Mucosa of descending colon (tissue), 3 donors: ENCODE measurements at regions not wholly inside any gene's neighbourhood (a gene's known extent, or its start where the extent isn't known, plus 50 kb on each side); places are given as distances from the start of the nearest gene placed in this dataset.
"Not testable (repeated sequence)": the region's sequence is repeated elsewhere in the genome, so short reads cannot be mapped to it uniquely, and the experiment has no call there.

Source experiments
- ATAC-seq: fragments of 200-7000 bp; cut with Tn5 transposase; one replicate; pipeline ENCODE4 v1.9.1; 2020; ENCODE audit warnings: mild to moderate bottlenecking, moderate library complexity
- DNase-seq, 3 donors: peaks; one replicate each; pipeline ENCODE4 v3.0.0-alpha.2; 2020
- H3K36me3 ChIP-seq: fragments of 200-600 bp; one replicate; pipeline ENCODE4 v1.8.0; 2021; ENCODE audit warnings: low read depth, mild to moderate bottlenecking
- H3K4me1 ChIP-seq: fragments of 200-600 bp; one replicate; pipeline ENCODE4 v1.8.0; 2021; ENCODE audit warnings: low read depth, mild to moderate bottlenecking
- H3K4me3 ChIP-seq: fragments of 200-600 bp; one replicate; pipeline ENCODE4 v1.8.0; 2021; ENCODE audit warnings: mild to moderate bottlenecking
- H3K9me3 ChIP-seq: fragments of 200-600 bp; one replicate; pipeline ENCODE4 v1.8.0; 2021; ENCODE audit warnings: mild to moderate bottlenecking
- intact Hi-C, 2 donors: fragments of 100-400 bp; cut with DNase I in 1 of 2; cut with micrococcal nuclease in 1 of 2; formaldehyde crosslinking; loops; one replicate each; pipeline versions ENCODE4 v1.11.0 to v1.11.1; 2022; cut with DNase I, micrococcal nuclease
- TF ChIP-seq, protein P1 (sequence below): fragments of 200-600 bp; IDR thresholded peaks from one replicate; pipeline ENCODE4 v1.8.0; 2022; ENCODE audit warnings: antibody characterized with exemption, mild to moderate bottlenecking
- donor health status: DM: no; HTN: no; CAD: no; lungs with moderate emphysema.
- donor health status: DM: no; HTN: no; CAD: no.
- donor health status: DM: no; HTN: yes; CAD: no.

DNA sequence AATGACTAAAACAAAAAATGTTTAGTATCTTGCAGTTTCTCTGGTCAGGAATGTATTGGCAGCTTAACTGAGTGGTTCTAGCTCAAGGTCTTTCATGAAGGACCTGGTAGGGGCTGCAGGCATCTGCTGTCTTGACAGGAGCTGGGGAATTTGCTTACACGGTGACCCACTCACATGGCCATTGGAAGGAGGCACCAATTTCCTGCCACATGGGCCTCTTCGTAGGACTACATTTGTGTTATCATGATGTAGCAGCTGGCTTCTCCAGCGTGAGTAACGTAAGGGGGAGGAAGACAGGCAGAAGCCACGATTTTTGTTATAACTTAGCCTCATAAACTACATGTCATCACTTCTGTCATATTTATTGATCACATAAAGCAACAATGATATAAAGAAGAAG lies 376.3 kb downstream of the AMY1C start:
- Histone ChIP-seq H3K36me3 (no peaks in the 10 kb centered on the region), H3K9me3 (no peaks in the 10 kb centered on the region), H3K4me3 (no peak overlapping the region), H3K4me1 (no peaks in the 10 kb centered on the region)
- ATAC-seq (no peak), DNase-seq (no peak)
- intact Hi-C loops, result no loop called here
- TF ChIP-seq, protein P1, sequence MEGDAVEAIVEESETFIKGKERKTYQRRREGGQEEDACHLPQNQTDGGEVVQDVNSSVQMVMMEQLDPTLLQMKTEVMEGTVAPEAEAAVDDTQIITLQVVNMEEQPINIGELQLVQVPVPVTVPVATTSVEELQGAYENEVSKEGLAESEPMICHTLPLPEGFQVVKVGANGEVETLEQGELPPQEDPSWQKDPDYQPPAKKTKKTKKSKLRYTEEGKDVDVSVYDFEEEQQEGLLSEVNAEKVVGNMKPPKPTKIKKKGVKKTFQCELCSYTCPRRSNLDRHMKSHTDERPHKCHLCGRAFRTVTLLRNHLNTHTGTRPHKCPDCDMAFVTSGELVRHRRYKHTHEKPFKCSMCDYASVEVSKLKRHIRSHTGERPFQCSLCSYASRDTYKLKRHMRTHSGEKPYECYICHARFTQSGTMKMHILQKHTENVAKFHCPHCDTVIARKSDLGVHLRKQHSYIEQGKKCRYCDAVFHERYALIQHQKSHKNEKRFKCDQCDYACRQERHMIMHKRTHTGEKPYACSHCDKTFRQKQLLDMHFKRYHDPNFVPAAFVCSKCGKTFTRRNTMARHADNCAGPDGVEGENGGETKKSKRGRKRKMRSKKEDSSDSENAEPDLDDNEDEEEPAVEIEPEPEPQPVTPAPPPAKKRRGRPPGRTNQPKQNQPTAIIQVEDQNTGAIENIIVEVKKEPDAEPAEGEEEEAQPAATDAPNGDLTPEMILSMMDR, result no peak

DNA sequence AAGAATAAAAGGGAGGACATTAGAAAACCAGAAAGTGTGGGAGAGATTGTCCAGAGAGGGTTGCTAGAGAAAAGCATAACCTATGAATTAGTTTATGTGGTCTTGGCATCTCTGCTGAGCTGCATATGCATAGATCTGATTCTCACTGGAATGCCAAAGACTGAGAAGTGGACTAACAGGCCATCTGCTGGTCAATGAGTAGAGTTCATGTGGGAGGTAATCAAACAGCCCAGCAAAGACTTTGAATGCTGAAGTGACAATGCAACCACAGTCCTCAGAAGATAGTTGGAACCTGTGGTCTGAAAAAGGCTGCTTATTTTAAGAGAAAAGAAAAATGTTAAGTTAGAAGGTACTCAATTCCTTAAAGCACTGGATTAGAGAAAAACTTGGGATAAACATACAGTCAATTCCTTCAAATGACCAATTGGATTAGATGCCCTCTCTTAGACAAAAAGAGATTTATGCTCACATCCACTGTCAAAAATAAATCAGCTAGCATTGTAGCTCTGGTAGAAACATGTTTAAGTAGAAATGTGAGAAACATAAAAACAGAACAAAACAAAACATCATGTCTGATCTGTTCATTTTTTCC lies 382.8 kb downstream of the AMY1C start:
- intact Hi-C loops, result no loop called here
- Histone ChIP-seq H3K9me3 (no peaks in the 10 kb centered on the region), H3K36me3 (no peaks in the 10 kb centered on the region), H3K4me3 (no peak overlapping the region), H3K4me1 (no peaks in the 10 kb centered on the region)
- DNase-seq (peak in 1 of 3 donors; percentile 9), ATAC-seq (peak; percentile 40)
- TF ChIP-seq, protein P1, result peak; percentile 9

DNA sequence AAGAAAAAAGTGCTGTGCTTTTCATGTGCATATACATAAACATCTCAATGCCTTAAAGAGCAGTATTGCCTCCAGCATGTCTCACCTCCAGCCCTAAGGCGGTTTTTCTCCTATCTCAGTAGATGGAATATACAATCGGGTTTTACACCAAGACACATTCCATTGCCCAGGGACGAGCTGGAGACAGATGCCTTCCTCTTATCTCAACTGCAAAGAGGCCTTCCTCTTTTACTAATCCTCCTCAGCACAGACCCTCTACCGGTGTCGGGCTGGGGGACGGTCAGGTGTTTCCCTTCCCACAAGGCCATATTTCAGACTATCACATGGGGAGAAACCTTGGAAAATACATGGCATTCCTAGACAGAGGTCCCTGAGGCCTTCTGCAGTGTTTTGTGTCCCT lies 385.3 kb downstream of the AMY1C start:
- ATAC-seq, H3K4me1 ChIP-seq, H3K9me3 ChIP-seq, DNase-seq, intact Hi-C loops, H3K4me3 ChIP-seq, H3K36me3 ChIP-seq: not testable (repeated sequence)

DNA sequence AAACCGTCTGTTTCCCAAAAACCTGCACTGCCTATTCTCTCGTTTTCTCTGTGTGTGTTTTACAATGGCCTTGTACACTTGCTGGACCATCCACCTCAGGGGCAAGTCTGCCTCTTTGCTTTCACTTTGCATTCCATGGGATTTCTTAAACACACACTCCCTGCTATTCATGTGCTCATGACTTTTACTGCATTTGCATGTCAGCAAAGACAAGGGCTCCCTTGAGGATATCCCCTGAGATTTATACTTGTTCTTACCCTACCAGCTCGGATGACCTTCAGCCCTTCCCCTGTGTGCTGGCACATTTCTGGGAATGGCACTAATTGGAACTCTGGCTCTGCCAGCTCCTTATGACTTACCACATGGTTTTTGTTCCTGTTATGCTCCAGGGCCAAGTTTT lies 386.9 kb downstream of the AMY1C start:
- intact Hi-C loops, result no loop called here

DNA sequence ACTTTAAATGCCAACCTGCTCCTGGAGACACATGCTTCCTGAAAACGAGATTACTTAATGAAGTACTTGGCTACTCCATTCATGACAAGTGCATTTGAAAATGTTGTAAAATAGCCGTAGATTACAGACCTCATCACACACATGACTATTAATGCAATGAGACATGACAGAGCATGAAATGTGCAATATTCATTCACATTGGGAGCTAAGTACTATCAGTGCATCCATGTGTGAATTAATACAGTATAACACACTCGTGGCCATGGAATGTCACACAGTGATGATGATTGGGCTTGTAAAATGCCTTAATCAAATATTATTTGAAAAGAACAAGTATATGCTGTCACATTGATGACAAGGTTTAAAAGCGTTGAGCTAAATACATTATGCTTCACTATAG lies 407.0 kb downstream of the AMY1C start:
- TF ChIP-seq, protein P1, result no peak
- ATAC-seq (no peak), DNase-seq (no peak)
- H3K36me3 ChIP-seq, result no peaks in the 10 kb centered on the region
- H3K9me3 ChIP-seq, result peaks cover 9% of the 10 kb centered on the region
- H3K4me3 ChIP-seq, result no peak overlapping the region
- H3K4me1 ChIP-seq, result no peaks in the 10 kb centered on the region
- intact Hi-C loops, result no loop called here

More for the DNA sequence above, 386.9 kb downstream of the AMY1C start:
- Histone ChIP-seq H3K4me3 (no peak overlapping the region), H3K4me1 (no peaks in the 10 kb centered on the region), H3K9me3 (no peaks in the 10 kb centered on the region), H3K36me3 (no peaks in the 10 kb centered on the region)
- DNase-seq, result no peak
- TF ChIP-seq, protein P1, result no peak
- ATAC-seq, result no peak

DNA sequence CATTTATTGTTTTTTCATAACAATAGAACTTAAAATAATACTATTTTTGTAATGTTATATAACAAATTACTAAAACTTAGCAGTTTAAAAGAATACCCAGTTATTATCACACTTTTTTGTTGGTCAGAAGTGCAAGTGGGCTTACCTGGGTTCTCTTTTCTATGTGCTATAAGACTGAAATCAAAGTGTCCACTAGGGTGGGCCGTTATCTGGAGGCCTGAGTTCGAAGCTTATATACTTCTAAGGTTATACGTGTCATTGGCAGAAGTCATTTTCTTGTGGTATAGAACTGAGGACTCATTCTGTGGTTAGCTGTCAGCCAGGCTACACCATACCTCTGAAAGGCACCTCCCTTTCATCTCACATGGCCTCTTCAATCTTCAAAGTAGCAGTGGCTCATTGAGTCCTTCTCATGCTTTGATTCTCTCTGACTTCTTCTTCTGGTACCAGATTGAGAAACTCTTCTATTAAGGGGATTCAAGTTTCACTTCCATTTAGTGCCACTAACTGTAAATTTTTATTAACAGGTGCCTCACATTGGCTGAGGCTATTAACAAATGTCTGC lies 414.3 kb downstream of the AMY1C start:
- intact Hi-C loops, result no loop called here
- H3K4me1 ChIP-seq, result no peaks in the 10 kb centered on the region
- TF ChIP-seq, protein P1, result no peak
- no peak overlapping the region for H3K4me3 ChIP-seq
- no peak for DNase-seq
- H3K36me3 ChIP-seq, result no peaks in the 10 kb centered on the region
- no peak for ATAC-seq
- H3K9me3 ChIP-seq, result no peaks in the 10 kb centered on the region
